GM13976 (cell line): ENCODE measurements at regions not wholly inside any gene's neighbourhood (a gene's known extent, or its start where the extent isn't known, plus 50 kb on each side); places are given as distances from the start of the nearest gene placed in this dataset.

Experiments
- DNase-seq: peaks from one replicate; pipeline ENCODE4 v3.0.0; 2012; ENCODE audit warnings: low spot score
- in situ Hi-C: fragments of 300-500 bp; cut with MboI; formaldehyde crosslinking; loops from one replicate; pipeline ENCODE4 v1.12.0; 2022; ENCODE audit warnings: low sequenced_read_pairs, mixed read lengths, inconsistent platforms; ENCODE audit not compliant: unreplicated experiment
- TF ChIP-seq, protein P1 (sequence below): IDR thresholded peaks from 2 replicates; pipeline ENCODE4 v1.5.1; 2012; ENCODE audit warnings: borderline replicate concordance, mild to moderate bottlenecking; ENCODE audit not compliant: insufficient read depth; ENCODE audit errors: extremely low read depth, missing control alignments, control extremely low read depth

DNA sequence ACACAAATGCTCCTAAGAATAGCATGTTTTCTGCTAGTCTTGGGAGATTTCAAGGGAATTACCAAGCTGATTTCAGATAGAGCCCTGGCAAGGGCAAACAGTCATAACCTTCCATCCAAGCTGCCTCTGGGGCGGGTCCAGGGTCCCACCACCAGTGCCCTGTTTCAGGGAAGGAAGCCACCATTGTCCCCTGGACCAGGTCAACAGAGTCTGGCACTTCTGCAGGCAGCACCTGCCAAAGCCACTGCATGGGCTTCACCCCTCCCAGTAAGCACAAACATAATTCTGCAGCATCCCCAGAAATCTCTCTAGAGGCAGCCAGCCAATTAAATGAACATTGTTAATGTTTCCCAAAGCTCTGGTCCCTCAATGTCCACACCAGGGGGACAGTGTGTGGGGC lies 143.0 kb downstream of the SALL1 start:
- in situ Hi-C loops: no loop called here
- TF ChIP-seq, protein P1, sequence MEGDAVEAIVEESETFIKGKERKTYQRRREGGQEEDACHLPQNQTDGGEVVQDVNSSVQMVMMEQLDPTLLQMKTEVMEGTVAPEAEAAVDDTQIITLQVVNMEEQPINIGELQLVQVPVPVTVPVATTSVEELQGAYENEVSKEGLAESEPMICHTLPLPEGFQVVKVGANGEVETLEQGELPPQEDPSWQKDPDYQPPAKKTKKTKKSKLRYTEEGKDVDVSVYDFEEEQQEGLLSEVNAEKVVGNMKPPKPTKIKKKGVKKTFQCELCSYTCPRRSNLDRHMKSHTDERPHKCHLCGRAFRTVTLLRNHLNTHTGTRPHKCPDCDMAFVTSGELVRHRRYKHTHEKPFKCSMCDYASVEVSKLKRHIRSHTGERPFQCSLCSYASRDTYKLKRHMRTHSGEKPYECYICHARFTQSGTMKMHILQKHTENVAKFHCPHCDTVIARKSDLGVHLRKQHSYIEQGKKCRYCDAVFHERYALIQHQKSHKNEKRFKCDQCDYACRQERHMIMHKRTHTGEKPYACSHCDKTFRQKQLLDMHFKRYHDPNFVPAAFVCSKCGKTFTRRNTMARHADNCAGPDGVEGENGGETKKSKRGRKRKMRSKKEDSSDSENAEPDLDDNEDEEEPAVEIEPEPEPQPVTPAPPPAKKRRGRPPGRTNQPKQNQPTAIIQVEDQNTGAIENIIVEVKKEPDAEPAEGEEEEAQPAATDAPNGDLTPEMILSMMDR: no peak
- DNase-seq: no peak

DNA sequence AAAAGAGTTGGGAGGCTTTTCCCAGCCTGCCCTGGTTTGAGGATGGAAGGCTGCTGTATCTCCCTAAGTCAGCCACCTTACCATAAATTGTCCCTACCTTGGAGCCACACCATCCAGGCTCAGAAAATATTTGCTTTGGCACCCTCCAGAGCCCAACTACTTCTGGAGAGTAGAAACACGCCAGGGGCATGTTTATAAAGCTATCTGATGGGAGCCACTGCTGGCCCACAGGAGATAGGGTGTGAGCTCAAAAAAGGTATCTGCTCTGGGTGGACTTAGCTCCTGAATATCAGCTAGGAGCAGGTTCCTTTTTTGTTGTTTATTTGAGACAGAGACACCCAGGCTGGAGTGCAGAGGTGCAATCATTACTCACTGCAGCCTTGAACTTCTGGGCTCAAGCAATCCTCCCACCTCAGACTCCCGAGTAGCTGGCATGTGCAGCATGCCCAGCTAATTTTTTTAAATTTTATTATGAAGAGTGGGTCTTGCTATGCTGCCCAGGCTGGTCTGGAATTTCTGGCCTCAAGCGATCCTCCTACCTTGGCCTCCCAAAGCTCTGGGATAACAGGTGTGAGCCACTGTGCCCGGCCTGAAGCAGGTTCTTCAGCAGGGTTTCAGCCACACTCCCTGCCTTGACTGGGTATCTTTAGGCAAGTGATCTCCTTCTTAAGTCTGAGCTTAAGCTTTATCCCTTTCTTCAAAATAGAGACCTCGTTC lies 147.1 kb downstream of the SALL1 start:
- in situ Hi-C loops: no loop called here
- TF ChIP-seq, protein P1: no peak
- no peak for DNase-seq

DNA sequence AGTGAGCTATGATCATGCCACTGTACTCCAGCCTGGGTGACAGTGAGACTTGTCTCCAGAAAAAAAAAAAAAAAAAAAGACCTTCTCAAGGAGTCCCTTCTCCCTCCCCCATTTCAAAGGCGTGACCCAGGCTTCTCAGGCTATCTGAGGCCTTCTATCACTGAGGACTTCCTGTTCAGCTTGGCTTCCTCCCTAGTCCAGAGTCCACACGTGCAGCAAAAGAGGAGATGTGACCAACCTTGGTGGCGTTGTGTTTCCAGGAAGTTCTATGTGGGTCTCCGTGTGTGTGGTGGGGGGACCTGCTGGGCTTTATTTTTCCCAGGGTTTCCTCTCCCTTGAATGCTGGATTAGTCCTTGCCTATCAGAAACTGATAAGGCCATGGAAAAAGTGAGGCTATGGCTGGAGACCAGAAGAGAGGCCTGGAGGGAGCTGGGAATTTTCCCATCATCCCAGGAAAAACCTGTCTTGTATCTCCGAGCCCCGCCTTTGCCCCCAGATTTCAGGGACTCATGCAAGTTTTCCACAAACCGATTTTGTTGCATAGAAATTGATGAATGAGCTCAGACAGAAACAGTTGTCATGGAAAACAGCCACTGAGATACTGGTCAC lies 148.1 kb downstream of the SALL1 start:
- in situ Hi-C loops: no loop called here
- no peak for DNase-seq
- TF ChIP-seq, protein P1: no peak

DNA sequence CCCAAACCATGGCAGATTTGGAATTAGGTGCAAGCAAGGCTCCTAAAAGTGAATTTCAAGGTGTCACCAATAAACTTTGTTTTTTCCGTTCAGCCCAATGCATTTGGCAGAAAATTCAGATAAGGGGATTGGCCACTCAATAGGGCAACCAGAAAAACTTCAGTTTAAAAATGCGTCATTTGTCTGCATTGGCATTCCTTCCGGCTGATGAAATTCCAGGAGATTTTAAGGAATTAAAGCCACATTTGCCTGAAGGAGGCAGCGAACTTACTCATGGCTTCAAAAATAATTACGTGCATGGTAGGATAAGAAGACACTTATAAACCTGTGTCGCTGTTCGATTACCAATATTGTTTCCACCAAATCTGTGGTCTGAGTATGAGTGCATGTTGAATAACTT lies 151.9 kb downstream of the SALL1 start:
- in situ Hi-C loops: no loop called here
- no peak for DNase-seq
- TF ChIP-seq, protein P1: no peak

DNA sequence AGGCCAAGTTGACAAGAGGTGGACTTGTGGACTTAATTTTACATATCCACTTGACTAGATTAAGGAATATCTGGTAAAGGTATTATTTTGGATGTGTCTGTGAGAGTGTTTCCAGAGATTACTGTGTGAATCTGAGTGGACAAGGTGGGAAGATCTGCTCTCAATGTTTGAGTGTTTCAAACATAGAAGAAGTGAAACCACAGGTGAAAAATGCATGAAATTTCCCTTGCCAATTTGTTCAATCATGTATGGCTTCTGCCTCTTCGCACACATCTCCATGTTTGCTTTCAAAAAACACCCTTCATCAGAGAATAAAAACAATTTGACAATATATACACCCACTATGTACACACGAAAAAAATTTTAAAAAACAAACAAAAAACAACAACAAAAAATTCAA lies 152.7 kb downstream of the SALL1 start:
- TF ChIP-seq, protein P1: no peak
- in situ Hi-C loops: no loop called here
- no peak for DNase-seq

DNA sequence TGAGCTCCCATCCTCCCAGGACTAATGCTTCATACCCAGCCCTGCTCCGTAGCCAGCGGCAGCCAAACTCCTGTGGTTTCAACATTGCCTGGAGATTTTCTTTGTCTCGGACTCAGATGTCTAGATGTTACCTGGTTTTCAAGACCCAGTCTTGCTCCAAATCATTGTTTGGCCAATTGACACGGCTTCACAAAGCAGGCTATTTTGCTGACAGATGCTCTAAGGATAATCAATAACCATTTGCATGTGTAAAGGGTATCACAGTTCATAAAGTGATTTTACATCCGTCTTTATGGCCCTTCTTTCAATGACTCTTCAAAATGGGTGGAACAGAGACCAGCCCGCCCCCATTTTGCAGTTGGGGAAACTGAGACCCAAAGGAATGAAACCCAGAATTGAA lies 153.4 kb downstream of the SALL1 start:
- in situ Hi-C loops: no loop called here
- DNase-seq: no peak
- TF ChIP-seq, protein P1: no peak
